H1 (cell line): ENCODE measurements at regions not wholly inside any gene's neighbourhood (a gene's known extent, or its start where the extent isn't known, plus 50 kb on each side); places are given as distances from the start of the nearest gene placed in this dataset.
A peak's percentile ranks its signal among the peaks of the same experiment; 100 is the strongest.

ENCODE experiments used
- BACH1 ChIP-seq: IDR thresholded peaks from 2 replicates; pipeline ENCODE4 v1.6.1; 2012; ENCODE audit warnings: low read length, improper control_type of control experiment
- CTCF ChIP-seq, 3 experiments: IDR thresholded peaks; 1 replicate in 2 of 3; 2 replicates in 1 of 3; pipeline versions ENCODE4 v1.5.1 to v1.6.1; 2011; ENCODE audit warnings: low read length in 3 of 3, mild to moderate bottlenecking in 3 of 3, inconsistent platforms in 2 of 3, low read depth in 1 of 3, moderate library complexity in 1 of 3; ENCODE audit not compliant: insufficient read depth in 1 of 3; ENCODE audit errors: control extremely low read depth in 1 of 3
- EP300 ChIP-seq, 2 experiments: IDR thresholded peaks; 1 replicate in 1 of 2; 2 replicates in 1 of 2; pipeline ENCODE4 v1.6.1; 2011 to 2012; ENCODE audit warnings: low read depth in 2 of 2, low read length in 2 of 2, mild to moderate bottlenecking in 2 of 2, borderline replicate concordance in 1 of 2, inconsistent platforms in 1 of 2, moderate library complexity in 1 of 2
- EZH2 ChIP-seq: fragments of 200-600 bp; sonication (generic); IDR thresholded peaks from 2 replicates; pipeline ENCODE4 v1.7.1; 2012; ENCODE audit warnings: low read depth, mild to moderate bottlenecking, moderate library complexity, low read length, inconsistent platforms; ENCODE audit not compliant: severe bottlenecking
- HDAC2 ChIP-seq, 2 experiments: fragments of 300-600 bp in 1 of 2; sonication (generic) in 1 of 2; IDR thresholded peaks; 2 replicates each; pipeline ENCODE4 v1.6.1; 2011 to 2012; ENCODE audit warnings: low read depth in 2 of 2, low read length in 2 of 2, mild to moderate bottlenecking in 2 of 2, moderate library complexity in 2 of 2, borderline replicate concordance in 1 of 2, inconsistent platforms in 1 of 2
- MAFK ChIP-seq: IDR thresholded peaks from 2 replicates; pipeline ENCODE4 v1.6.1; 2012; ENCODE audit warnings: low read depth, mild to moderate bottlenecking, improper control_type of control experiment, low read length
- POLR2AphosphoS5 ChIP-seq: IDR thresholded peaks from 2 replicates; pipeline ENCODE4 v1.6.1; 2011; ENCODE audit warnings: low read depth, low read length
- RXRA ChIP-seq: IDR thresholded peaks from 2 replicates; pipeline ENCODE4 v1.6.1; 2011; ENCODE audit warnings: low read depth, mild to moderate bottlenecking, low read length, moderate library complexity; ENCODE audit not compliant: insufficient read depth

GRCh38 chr10:89830624-89831023, 129.2 kb downstream of the KIF20B start:
- TF ChIP-seq MAFK (peak; percentile 81; the same call in 1 of the 2 replicates), CTCF (IDR thresholded peaks at IDR 0.05; ENCODE audit: control extremely low read depth in 1 of 3, insufficient read depth in 1 of 3, low read depth in 1 of 3, low read length in 3 of 3) (no peak), HDAC2 (IDR thresholded peaks at IDR 0.05; ENCODE audit: borderline replicate concordance in 1 of 2, low read depth in 2 of 2, low read length in 2 of 2) (no peak), BACH1 (no peak), RXRA (no peak), EZH2 (no peak), POLR2AphosphoS5 (no peak), EP300 (IDR thresholded peaks at IDR 0.05; ENCODE audit: borderline replicate concordance in 1 of 2, low read depth in 2 of 2, low read length in 2 of 2) (no peak)
